Liver (tissue), 8 donors: ENCODE measurements at regions not wholly inside any gene's neighbourhood (a gene's known extent, or its start where the extent isn't known, plus 50 kb on each side); places are given as distances from the start of the nearest gene placed in this dataset.

Experiments
- DNase-seq: peaks from one replicate; pipeline ENCODE4 v3.0.0-alpha.2; 2017; ENCODE audit warnings: low spot score
- H3K27ac ChIP-seq, 2 donors: one replicate each; pipeline ENCODE4 v1.7.0; 2013; ENCODE audit warnings: inconsistent platforms in 2 of 2, low read length in 2 of 2, control low read depth in 1 of 2, low read depth in 1 of 2, mild to moderate bottlenecking in 1 of 2
- H3K27me3 ChIP-seq, 4 donors: one replicate each; pipeline versions ENCODE4 v1.6.1 to v1.7.0; 2013; ENCODE audit warnings: low read length in 3 of 4, inconsistent platforms in 1 of 4, mild to moderate bottlenecking in 1 of 4, moderate library complexity in 1 of 4; ENCODE audit not compliant: control insufficient read depth in 4 of 4, insufficient read depth in 4 of 4
- H3K36me3 ChIP-seq, 4 donors: one replicate each; pipeline versions ENCODE4 v1.6.1 to v1.7.0; 2013; ENCODE audit warnings: low read length in 3 of 4, mild to moderate bottlenecking in 3 of 4, low read depth in 1 of 4, moderate library complexity in 1 of 4; ENCODE audit not compliant: control insufficient read depth in 4 of 4, insufficient read depth in 3 of 4
- H3K4me1 ChIP-seq, 4 donors: one replicate each; pipeline versions ENCODE4 v1.6.1 to v1.7.0; 2013; ENCODE audit warnings: low read length in 3 of 4, mild to moderate bottlenecking in 3 of 4, moderate library complexity in 1 of 4; ENCODE audit not compliant: control insufficient read depth in 4 of 4, insufficient read depth in 4 of 4
- H3K4me3 ChIP-seq, 3 donors: one replicate each; pipeline versions ENCODE4 v1.6.1 to v1.7.0; 2013; ENCODE audit warnings: low read length in 3 of 3, control low read depth in 1 of 3, low read depth in 1 of 3, mild to moderate bottlenecking in 1 of 3
- H3K9ac ChIP-seq, 2 donors: one replicate each; pipeline ENCODE4 v1.7.0; 2013; ENCODE audit warnings: low read length in 2 of 2, mild to moderate bottlenecking in 2 of 2, moderate library complexity in 2 of 2, control low read depth in 1 of 2, low read depth in 1 of 2
- H3K9me3 ChIP-seq, 4 donors: one replicate each; pipeline versions ENCODE4 v1.6.1 to v1.7.0; 2013; ENCODE audit warnings: low read length in 3 of 4; ENCODE audit not compliant: control insufficient read depth in 4 of 4
- FOXA1 ChIP-seq: IDR thresholded peaks from 2 replicates; pipeline ENCODE4 v1.6.1; 2016; ENCODE audit warnings: antibody characterized with exemption
- FOXA2 ChIP-seq: IDR thresholded peaks from 2 replicates; pipeline ENCODE4 v1.6.1; 2016; ENCODE audit warnings: antibody characterized with exemption
- GABPA ChIP-seq, 2 donors: IDR thresholded peaks in 1 of 2; conservative IDR thresholded peaks in 1 of 2; 2 replicates each; pipeline ENCODE4 v1.6.1; 2016; ENCODE audit warnings: antibody characterized with exemption in 2 of 2, mild to moderate bottlenecking in 1 of 2, moderate library complexity in 1 of 2
- HNF4A ChIP-seq, 2 donors: conservative IDR thresholded peaks; 2 replicates each; pipeline ENCODE4 v1.6.1; 2016; ENCODE audit warnings: antibody characterized with exemption in 2 of 2, mild to moderate bottlenecking in 2 of 2
- JUND ChIP-seq, 2 donors: IDR thresholded peaks; 2 replicates each; pipeline ENCODE4 v1.6.1; 2016; ENCODE audit warnings: antibody characterized with exemption in 2 of 2
- NR2F2 ChIP-seq: IDR thresholded peaks from 2 replicates; pipeline ENCODE4 v1.6.1; 2016; ENCODE audit warnings: antibody characterized with exemption
- RAD21 ChIP-seq, 2 donors: IDR thresholded peaks; 2 replicates each; pipeline ENCODE4 v1.6.1; 2016; ENCODE audit warnings: antibody characterized with exemption in 2 of 2, mild to moderate bottlenecking in 2 of 2
- RXRA ChIP-seq, 2 donors: IDR thresholded peaks; 2 replicates each; pipeline ENCODE4 v1.6.1; 2017 to 2018; ENCODE audit warnings: antibody characterized with exemption in 2 of 2, mild to moderate bottlenecking in 1 of 2
- TAF1 ChIP-seq: conservative IDR thresholded peaks from 2 replicates; pipeline ENCODE4 v1.6.1; 2016; ENCODE audit warnings: antibody characterized with exemption, mild to moderate bottlenecking
- YY1 ChIP-seq: IDR thresholded peaks from 2 replicates; pipeline ENCODE4 v1.6.1; 2016; ENCODE audit warnings: antibody characterized with exemption, mild to moderate bottlenecking
- WGBS: extraction: QIAGEN DNeasy Blood & Tissue Kit; methylation state at CpG from one replicate; pipeline ENCODE4 v1.1.7; 2013; 5-methylcytosine and 5-hydroxymethylcytosine counted together
- TF ChIP-seq, protein P1 (sequence below): IDR thresholded peaks from 2 replicates; pipeline ENCODE4 v1.6.1; 2016; ENCODE audit warnings: antibody characterized with exemption
- TF ChIP-seq, protein P2 (sequence below): IDR thresholded peaks from 2 replicates; pipeline ENCODE4 v1.6.1; 2016; ENCODE audit warnings: antibody characterized with exemption
- TF ChIP-seq, protein P3 (sequence below): IDR thresholded peaks from 2 replicates; pipeline ENCODE4 v1.6.1; 2016; ENCODE audit warnings: antibody characterized with exemption, mild to moderate bottlenecking
- TF ChIP-seq, protein P4 (sequence below): fragments of 150-350 bp; IDR thresholded peaks from 2 replicates; pipeline ENCODE4 v1.5.1; 2017; ENCODE audit warnings: improper control_type of control experiment, low read depth, low read length; ENCODE audit not compliant: missing input control
- donor health status: healthy.
- donor health status: healthy.
- donor health status: healthy.
- donor health status: healthy.
- donor health status: healthy.

- no peak overlapping the region for H3K27ac ChIP-seq
- H3K27me3 ChIP-seq: no peaks in the 10 kb centered on the region
- H3K9me3 ChIP-seq: no peaks in the 10 kb centered on the region
- no peak for DNase-seq
- no peaks in the 10 kb centered on the region for H3K36me3 ChIP-seq
- H3K4me3 ChIP-seq: no peak overlapping the region
- TF ChIP-seq, protein P1, sequence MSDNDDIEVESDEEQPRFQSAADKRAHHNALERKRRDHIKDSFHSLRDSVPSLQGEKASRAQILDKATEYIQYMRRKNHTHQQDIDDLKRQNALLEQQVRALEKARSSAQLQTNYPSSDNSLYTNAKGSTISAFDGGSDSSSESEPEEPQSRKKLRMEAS: no peak
- WGBS: 90% methylated on average over 1 of the region's 1 CpG
- H3K9ac ChIP-seq: no peak overlapping the region
- H3K4me1 ChIP-seq: no peaks in the 10 kb centered on the region
Observed at GRCh38 chr2:184472481-184472880, 125.8 kb upstream of the ZNF804A start.

DNA sequence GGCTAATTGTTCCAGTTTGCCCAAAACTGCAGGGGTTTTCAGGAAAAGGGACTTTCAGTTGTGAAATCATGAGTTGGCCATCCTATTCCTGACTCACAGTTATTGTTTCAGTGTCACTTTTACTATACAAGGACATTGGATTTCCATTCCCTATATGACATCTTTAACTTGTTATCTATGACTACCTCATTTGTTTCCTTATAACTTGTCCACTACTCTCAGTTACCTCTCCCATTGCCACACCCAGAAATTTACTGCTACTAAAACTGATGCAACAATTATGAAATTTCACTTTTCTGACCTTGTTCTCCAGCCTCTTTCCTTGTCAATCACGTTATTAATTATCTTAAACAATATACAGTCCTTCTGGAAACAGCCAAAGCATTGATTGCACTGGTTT, 116.5 kb upstream of the ZNF804A start:
- Histone ChIP-seq H3K4me3 (no peak overlapping the region), H3K27ac (no peak overlapping the region), H3K36me3 (no peaks in the 10 kb centered on the region), H3K9ac (no peak overlapping the region), H3K27me3 (no peaks in the 10 kb centered on the region), H3K9me3 (no peaks in the 10 kb centered on the region), H3K4me1 (no peaks in the 10 kb centered on the region)
- no peak for DNase-seq
- TF ChIP-seq RXRA (IDR thresholded peaks at IDR 0.05) (no peak), NR2F2 (no peak), JUND (IDR thresholded peaks at IDR 0.05) (no peak), YY1 (no peak), FOXA1 (no peak), RAD21 (IDR thresholded peaks at IDR 0.05) (no peak), GABPA (IDR thresholded peaks at IDR 0.05 in 1 of 2, conservative IDR thresholded peaks at IDR 0.05 in 1 of 2) (no peak), HNF4A (conservative IDR thresholded peaks at IDR 0.05) (no peak), FOXA2 (no peak), TAF1 (no peak)
- TF ChIP-seq, protein P1: no peak
- TF ChIP-seq, protein P2, sequence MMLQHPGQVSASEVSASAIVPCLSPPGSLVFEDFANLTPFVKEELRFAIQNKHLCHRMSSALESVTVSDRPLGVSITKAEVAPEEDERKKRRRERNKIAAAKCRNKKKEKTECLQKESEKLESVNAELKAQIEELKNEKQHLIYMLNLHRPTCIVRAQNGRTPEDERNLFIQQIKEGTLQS: no peak
- TF ChIP-seq, protein P3, sequence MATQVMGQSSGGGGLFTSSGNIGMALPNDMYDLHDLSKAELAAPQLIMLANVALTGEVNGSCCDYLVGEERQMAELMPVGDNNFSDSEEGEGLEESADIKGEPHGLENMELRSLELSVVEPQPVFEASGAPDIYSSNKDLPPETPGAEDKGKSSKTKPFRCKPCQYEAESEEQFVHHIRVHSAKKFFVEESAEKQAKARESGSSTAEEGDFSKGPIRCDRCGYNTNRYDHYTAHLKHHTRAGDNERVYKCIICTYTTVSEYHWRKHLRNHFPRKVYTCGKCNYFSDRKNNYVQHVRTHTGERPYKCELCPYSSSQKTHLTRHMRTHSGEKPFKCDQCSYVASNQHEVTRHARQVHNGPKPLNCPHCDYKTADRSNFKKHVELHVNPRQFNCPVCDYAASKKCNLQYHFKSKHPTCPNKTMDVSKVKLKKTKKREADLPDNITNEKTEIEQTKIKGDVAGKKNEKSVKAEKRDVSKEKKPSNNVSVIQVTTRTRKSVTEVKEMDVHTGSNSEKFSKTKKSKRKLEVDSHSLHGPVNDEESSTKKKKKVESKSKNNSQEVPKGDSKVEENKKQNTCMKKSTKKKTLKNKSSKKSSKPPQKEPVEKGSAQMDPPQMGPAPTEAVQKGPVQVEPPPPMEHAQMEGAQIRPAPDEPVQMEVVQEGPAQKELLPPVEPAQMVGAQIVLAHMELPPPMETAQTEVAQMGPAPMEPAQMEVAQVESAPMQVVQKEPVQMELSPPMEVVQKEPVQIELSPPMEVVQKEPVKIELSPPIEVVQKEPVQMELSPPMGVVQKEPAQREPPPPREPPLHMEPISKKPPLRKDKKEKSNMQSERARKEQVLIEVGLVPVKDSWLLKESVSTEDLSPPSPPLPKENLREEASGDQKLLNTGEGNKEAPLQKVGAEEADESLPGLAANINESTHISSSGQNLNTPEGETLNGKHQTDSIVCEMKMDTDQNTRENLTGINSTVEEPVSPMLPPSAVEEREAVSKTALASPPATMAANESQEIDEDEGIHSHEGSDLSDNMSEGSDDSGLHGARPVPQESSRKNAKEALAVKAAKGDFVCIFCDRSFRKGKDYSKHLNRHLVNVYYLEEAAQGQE: no peak
- TF ChIP-seq, protein P4, sequence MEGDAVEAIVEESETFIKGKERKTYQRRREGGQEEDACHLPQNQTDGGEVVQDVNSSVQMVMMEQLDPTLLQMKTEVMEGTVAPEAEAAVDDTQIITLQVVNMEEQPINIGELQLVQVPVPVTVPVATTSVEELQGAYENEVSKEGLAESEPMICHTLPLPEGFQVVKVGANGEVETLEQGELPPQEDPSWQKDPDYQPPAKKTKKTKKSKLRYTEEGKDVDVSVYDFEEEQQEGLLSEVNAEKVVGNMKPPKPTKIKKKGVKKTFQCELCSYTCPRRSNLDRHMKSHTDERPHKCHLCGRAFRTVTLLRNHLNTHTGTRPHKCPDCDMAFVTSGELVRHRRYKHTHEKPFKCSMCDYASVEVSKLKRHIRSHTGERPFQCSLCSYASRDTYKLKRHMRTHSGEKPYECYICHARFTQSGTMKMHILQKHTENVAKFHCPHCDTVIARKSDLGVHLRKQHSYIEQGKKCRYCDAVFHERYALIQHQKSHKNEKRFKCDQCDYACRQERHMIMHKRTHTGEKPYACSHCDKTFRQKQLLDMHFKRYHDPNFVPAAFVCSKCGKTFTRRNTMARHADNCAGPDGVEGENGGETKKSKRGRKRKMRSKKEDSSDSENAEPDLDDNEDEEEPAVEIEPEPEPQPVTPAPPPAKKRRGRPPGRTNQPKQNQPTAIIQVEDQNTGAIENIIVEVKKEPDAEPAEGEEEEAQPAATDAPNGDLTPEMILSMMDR: no peak
- WGBS: 53% methylated on average over 1 of the region's 1 CpG
